ENCODE measurements at regions not wholly inside any gene's neighbourhood (a gene's known extent, or its start where the extent isn't known, plus 50 kb on each side); places are given as distances from the start of the nearest gene placed in this dataset.

DNA sequence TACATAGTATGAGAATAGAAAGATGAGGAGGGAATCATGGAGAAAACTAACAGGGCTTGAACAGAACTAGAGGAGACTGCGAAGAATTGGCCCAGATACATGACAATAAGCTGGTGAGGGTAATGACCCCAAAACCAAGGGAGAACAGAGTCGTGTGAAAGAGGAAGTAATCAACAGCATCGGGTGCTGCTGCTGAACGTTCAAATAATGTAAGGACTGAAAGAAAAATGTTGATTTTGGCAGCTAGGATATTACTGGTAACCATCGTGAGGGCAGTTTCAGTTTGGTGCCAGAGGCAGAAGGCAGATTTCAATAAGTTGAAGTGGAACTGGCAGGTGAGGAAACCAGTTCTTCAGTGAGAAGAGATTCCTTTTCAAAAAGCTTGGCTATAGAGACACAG lies 66.8 kb upstream of the SMC2 start:
- Histone ChIP-seq H4K20me1 (ENCODE audit: insufficient read depth, low read length) (no peaks in the 10 kb centered on the region), H3K9me3 (ENCODE audit: low read length) (no peaks in the 10 kb centered on the region), H3K4me3 (replicated peaks in 1 of 3; ENCODE audit: insufficient read depth in 1 of 3, low read depth in 2 of 3, low read length in 3 of 3) (no peak overlapping the region), H3K4me1 (ENCODE audit: insufficient read depth, low read length) (no peaks in the 10 kb centered on the region), H3K79me2 (ENCODE audit: insufficient read depth, low read length) (no peaks in the 10 kb centered on the region), H3K27ac (ENCODE audit: extremely low read length, insufficient read depth, low read length) (no peak overlapping the region), H3K9ac (ENCODE audit: insufficient read depth, low read depth, low read length) (no peak overlapping the region), H2AFZ (ENCODE audit: low read length) (no peak overlapping the region), H3K4me2 (ENCODE audit: low read depth, low read length) (no peak overlapping the region), H3K27me3 (ENCODE audit: control insufficient read depth in 1 of 2, insufficient read depth in 2 of 2, low read length in 2 of 2) (no peaks in the 10 kb centered on the region), H3K36me3 (replicated peaks in 1 of 2; ENCODE audit: control insufficient read depth in 1 of 2, insufficient read depth in 2 of 2, low read length in 2 of 2) (no peaks in the 10 kb centered on the region)
- ChIA-PET POLR2A (no interaction called here), CTCF (ENCODE audit: low intra/inter-chr PET ratio, low total read pairs) (no interaction called here)
- FAIRE-seq (no peak), ATAC-seq (no peak), DNase-seq (ENCODE audit: low spot score) (no peak)
- 3% methylated on average over 5 of the region's 5 CpGs for WGBS (ENCODE audit: low lambda C conversion rate)
- TF ChIP-seq, protein P1, sequence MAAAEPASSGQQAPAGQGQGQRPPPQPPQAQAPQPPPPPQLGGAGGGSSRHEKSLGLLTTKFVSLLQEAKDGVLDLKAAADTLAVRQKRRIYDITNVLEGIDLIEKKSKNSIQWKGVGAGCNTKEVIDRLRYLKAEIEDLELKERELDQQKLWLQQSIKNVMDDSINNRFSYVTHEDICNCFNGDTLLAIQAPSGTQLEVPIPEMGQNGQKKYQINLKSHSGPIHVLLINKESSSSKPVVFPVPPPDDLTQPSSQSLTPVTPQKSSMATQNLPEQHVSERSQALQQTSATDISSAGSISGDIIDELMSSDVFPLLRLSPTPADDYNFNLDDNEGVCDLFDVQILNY (CRISPR knock-in tag; conservative IDR thresholded peaks at IDR 0.05) = no peak
- TF ChIP-seq ZNF558 (CRISPR knock-in tag; IDR thresholded peaks at IDR 0.05; ENCODE audit: borderline replicate concordance) = no peak
- no peak for TF ChIP-seq SP1 (IDR thresholded peaks at IDR 0.05)
- TF ChIP-seq SP1 (CRISPR knock-in tag; IDR thresholded peaks at IDR 0.05) = no peak
- in situ Hi-C loops (cut with HindIII; ENCODE audit: extremely low pct_ligation_motif_present, low pct_unique_long_range_greater_than_20kb) (no loop called here), intact Hi-C loops (cut with micrococcal nuclease; ENCODE audit: unreplicated experiment) (loop anchor here (2.0 kb wide), 1 partner anchor 360 kb away; no protein-coding TSS in a partner anchor)
- no TSS peak for BruUV-seq (replicated peaks)

DNA sequence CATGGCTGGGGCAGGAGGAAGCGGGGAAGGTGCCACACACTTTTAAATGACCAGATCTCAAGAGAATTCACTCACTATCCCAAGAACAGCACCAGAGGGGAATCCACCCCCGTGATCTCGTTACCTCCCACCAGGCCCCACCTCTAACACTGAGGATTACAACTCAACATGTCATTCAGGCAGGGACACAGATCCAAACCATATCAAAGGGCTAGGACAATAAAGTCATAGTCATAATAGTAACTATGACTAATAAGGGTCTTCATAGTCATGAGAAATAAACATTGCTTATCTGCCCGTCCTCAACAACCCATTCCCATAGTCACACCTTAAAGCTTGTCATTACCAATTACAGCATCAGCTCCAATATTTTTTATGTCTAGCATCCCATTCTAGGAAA lies 65.3 kb upstream of the SMC2 start:
- H3K4me1 ChIP-seq (ENCODE audit: insufficient read depth, low read length) = no peaks in the 10 kb centered on the region
- no peak overlapping the region for H3K4me3 ChIP-seq (replicated peaks in 1 of 3; ENCODE audit: insufficient read depth in 1 of 3, low read depth in 2 of 3, low read length in 3 of 3)
- no peak overlapping the region for H2AFZ ChIP-seq (ENCODE audit: low read length)
- H3K36me3 ChIP-seq (replicated peaks in 1 of 2; ENCODE audit: control insufficient read depth in 1 of 2, insufficient read depth in 2 of 2, low read length in 2 of 2) = no peaks in the 10 kb centered on the region
- ATAC-seq = no peak
- no peak for DNase-seq (ENCODE audit: low spot score)
- POLR2A ChIA-PET = no interaction called here
- H3K79me2 ChIP-seq (ENCODE audit: insufficient read depth, low read length) = no peaks in the 10 kb centered on the region
- no peak for FAIRE-seq
- CTCF ChIA-PET (ENCODE audit: low intra/inter-chr PET ratio, low total read pairs) = no interaction called here
- 7% methylated on average over 4 of the region's 4 CpGs for WGBS (ENCODE audit: low lambda C conversion rate)
- H3K27me3 ChIP-seq (ENCODE audit: control insufficient read depth in 1 of 2, insufficient read depth in 2 of 2, low read length in 2 of 2) = no peaks in the 10 kb centered on the region
- no peak overlapping the region for H3K4me2 ChIP-seq (ENCODE audit: low read depth, low read length)
- no peaks in the 10 kb centered on the region for H4K20me1 ChIP-seq (ENCODE audit: insufficient read depth, low read length)
- in situ Hi-C loops (cut with HindIII; ENCODE audit: extremely low pct_ligation_motif_present, low pct_unique_long_range_greater_than_20kb) (no loop called here), intact Hi-C loops (cut with micrococcal nuclease; ENCODE audit: unreplicated experiment) (no loop called here)
- no peak overlapping the region for H3K9ac ChIP-seq (ENCODE audit: insufficient read depth, low read depth, low read length)
- TF ChIP-seq POLR2G (IDR thresholded peaks at IDR 0.05; ENCODE audit: low read depth, low read length) (no peak), ELF1 (CRISPR knock-in tag; IDR thresholded peaks at IDR 0.05) (no peak), RNF2 (conservative IDR thresholded peaks at IDR 0.05; ENCODE audit: low read depth) (no peak), PHF21A (CRISPR knock-in tag; IDR thresholded peaks at IDR 0.05) (no peak), ZNF75D (CRISPR knock-in tag; IDR thresholded peaks at IDR 0.05; ENCODE audit: borderline replicate concordance) (no peak), TSC22D2 (CRISPR knock-in tag; IDR thresholded peaks at IDR 0.05; ENCODE audit: borderline replicate concordance) (no peak), TBX3 (IDR thresholded peaks at IDR 0.05; ENCODE audit: borderline replicate concordance) (no peak)
- TF ChIP-seq, protein P2, sequence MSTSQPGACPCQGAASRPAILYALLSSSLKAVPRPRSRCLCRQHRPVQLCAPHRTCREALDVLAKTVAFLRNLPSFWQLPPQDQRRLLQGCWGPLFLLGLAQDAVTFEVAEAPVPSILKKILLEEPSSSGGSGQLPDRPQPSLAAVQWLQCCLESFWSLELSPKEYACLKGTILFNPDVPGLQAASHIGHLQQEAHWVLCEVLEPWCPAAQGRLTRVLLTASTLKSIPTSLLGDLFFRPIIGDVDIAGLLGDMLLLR (CRISPR knock-in tag; IDR thresholded peaks at IDR 0.05) = no peak
- H3K9me3 ChIP-seq (ENCODE audit: low read length) = no peaks in the 10 kb centered on the region
- no peak overlapping the region for H3K27ac ChIP-seq (ENCODE audit: extremely low read length, insufficient read depth, low read length)
- BruUV-seq (replicated peaks) = no TSS peak
